ENCODE measurements at regions not wholly inside any gene's neighbourhood (a gene's known extent, or its start where the extent isn't known, plus 50 kb on each side); places are given as distances from the start of the nearest gene placed in this dataset.

DNA sequence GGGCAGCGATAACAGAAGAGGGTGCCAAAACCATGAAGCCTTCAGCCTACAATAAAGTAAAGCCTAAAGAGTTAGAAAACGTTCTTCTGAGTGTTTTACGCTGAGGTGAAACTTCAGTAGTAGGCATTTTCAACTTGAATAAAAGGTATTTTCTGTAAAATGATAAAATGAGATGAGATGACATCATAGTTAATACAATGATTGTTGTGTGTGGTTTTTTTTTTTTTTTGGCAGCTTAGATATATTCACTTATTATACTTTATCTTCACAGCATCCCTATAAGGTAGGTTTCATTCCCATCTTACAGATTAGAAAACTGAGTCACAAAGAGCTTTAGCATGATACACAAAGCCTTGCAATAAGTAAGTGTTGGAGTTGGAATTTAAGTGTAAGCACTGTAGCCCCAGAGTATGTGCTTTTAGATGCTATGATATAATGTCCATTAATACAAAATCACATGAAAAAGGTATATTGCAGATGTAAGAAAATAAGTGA is 291.9 kb upstream of the GRM7 start:
- no peaks in the 10 kb centered on the region for H3K27me3 ChIP-seq (ENCODE audit: control insufficient read depth in 2 of 2, insufficient read depth in 2 of 2, low read length in 2 of 2)

DNA sequence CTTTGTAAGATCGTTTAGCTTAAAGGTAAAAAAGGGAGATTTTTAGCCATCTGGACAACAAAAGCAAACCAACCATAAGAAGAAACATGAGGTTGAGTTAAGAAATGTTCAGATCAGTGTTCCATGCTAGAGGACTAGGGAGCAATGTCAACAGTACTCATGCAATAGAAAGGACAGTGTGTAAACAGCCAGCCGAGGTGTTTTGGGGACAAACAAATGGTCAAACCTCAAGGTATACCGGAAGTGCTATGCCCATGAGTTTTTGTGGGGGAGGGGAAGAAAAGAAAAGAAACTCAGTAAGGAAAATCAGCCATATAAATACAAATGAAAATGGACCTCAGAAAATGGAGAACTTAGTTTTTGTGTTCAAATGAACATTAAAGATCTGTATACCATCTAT is 289.5 kb upstream of the GRM7 start:
- TF ChIP-seq, protein P1, sequence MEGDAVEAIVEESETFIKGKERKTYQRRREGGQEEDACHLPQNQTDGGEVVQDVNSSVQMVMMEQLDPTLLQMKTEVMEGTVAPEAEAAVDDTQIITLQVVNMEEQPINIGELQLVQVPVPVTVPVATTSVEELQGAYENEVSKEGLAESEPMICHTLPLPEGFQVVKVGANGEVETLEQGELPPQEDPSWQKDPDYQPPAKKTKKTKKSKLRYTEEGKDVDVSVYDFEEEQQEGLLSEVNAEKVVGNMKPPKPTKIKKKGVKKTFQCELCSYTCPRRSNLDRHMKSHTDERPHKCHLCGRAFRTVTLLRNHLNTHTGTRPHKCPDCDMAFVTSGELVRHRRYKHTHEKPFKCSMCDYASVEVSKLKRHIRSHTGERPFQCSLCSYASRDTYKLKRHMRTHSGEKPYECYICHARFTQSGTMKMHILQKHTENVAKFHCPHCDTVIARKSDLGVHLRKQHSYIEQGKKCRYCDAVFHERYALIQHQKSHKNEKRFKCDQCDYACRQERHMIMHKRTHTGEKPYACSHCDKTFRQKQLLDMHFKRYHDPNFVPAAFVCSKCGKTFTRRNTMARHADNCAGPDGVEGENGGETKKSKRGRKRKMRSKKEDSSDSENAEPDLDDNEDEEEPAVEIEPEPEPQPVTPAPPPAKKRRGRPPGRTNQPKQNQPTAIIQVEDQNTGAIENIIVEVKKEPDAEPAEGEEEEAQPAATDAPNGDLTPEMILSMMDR (IDR thresholded peaks at IDR 0.05) = no peak
- Mint-ChIP-seq H3K9me3 (peaks cover 3 to 17% (median 6%) of the 10 kb centered on the region in 7 donors), H3K4me1 (no peaks in the 10 kb centered on the region), H3K36me3 (no peaks in the 10 kb centered on the region), H3K27me3 (ENCODE audit: low read depth in 3 of 3) (no peaks in the 10 kb centered on the region), H3K4me3 (no peak overlapping the region), H3K27ac (no peak overlapping the region)
- DNase-seq = no peak
- no peak overlapping the region for H3K9ac ChIP-seq (ENCODE audit: insufficient read depth, low read length, poor library complexity, severe bottlenecking)
- no peak overlapping the region for H3K4me3 ChIP-seq (replicated peaks in 1 of 3; ENCODE audit: low read depth in 2 of 3, low read length in 3 of 3)
- H3K79me2 ChIP-seq (ENCODE audit: insufficient read depth, low read length) = no peaks in the 10 kb centered on the region
- no peaks in the 10 kb centered on the region for H3K27me3 ChIP-seq (ENCODE audit: control insufficient read depth in 2 of 2, insufficient read depth in 2 of 2, low read length in 2 of 2)
- peaks cover 5 to 7% of the 10 kb centered on the region in 2 donors for H3K9me3 ChIP-seq (replicated peaks in 1 of 2; ENCODE audit: control insufficient read depth in 1 of 2, insufficient read depth in 1 of 2, low read length in 2 of 2)
- no peaks in the 10 kb centered on the region for H4K20me1 ChIP-seq (ENCODE audit: insufficient read depth, low read length)
- H3K27ac ChIP-seq (ENCODE audit: low read depth in 1 of 2, low read length in 2 of 2) = no peak overlapping the region
- no peaks in the 10 kb centered on the region for H3K4me1 ChIP-seq (ENCODE audit: control insufficient read depth in 1 of 2, insufficient read depth in 2 of 2, low read length in 2 of 2)
- WGBS (ENCODE audit: insufficient coverage) = 67% methylated on average over 1 of the region's 3 CpGs
- intact Hi-C loops (cut with micrococcal nuclease) = no loop called here
- H3K36me3 ChIP-seq (replicated peaks in 1 of 2; ENCODE audit: control insufficient read depth in 1 of 2, insufficient read depth in 2 of 2, low read length in 2 of 2) = no peaks in the 10 kb centered on the region
- H2AFZ ChIP-seq (ENCODE audit: insufficient read depth, low read depth, low read length, poor library complexity, severe bottlenecking) = no peak overlapping the region
- no peak overlapping the region for H3K4me2 ChIP-seq (replicated peaks; ENCODE audit: extremely low read depth, low read length, poor library complexity, severe bottlenecking)

More for the DNA sequence above, 291.9 kb upstream of the GRM7 start:
- H3K9me3 ChIP-seq (replicated peaks in 1 of 2; ENCODE audit: control insufficient read depth in 1 of 2, insufficient read depth in 1 of 2, low read length in 2 of 2) = peaks cover 10 to 12% of the 10 kb centered on the region in 2 donors
- Mint-ChIP-seq H3K27ac (no peak overlapping the region), H3K4me1 (no peaks in the 10 kb centered on the region), H3K27me3 (ENCODE audit: low read depth in 3 of 3) (peaks cover 0 to 1% (median 0%) of the 10 kb centered on the region in 3 donors), H3K9me3 (peaks cover 2 to 13% (median 6%) of the 10 kb centered on the region in 7 donors), H3K36me3 (no peaks in the 10 kb centered on the region), H3K4me3 (no peak overlapping the region)
- H3K79me2 ChIP-seq (ENCODE audit: insufficient read depth, low read length) = no peaks in the 10 kb centered on the region
- H4K20me1 ChIP-seq (ENCODE audit: insufficient read depth, low read length) = no peaks in the 10 kb centered on the region
- TF ChIP-seq, protein P1 (IDR thresholded peaks at IDR 0.05) = no peak
- no peak overlapping the region for H3K4me3 ChIP-seq (replicated peaks in 1 of 3; ENCODE audit: low read depth in 2 of 3, low read length in 3 of 3)
- no peaks in the 10 kb centered on the region for H3K36me3 ChIP-seq (replicated peaks in 1 of 2; ENCODE audit: control insufficient read depth in 1 of 2, insufficient read depth in 2 of 2, low read length in 2 of 2)
- no peak overlapping the region for H3K4me2 ChIP-seq (replicated peaks; ENCODE audit: extremely low read depth, low read length, poor library complexity, severe bottlenecking)
- no peak overlapping the region for H3K9ac ChIP-seq (ENCODE audit: insufficient read depth, low read length, poor library complexity, severe bottlenecking)
- DNase-seq = no peak
- no peak overlapping the region for H3K27ac ChIP-seq (ENCODE audit: low read depth in 1 of 2, low read length in 2 of 2)
- H2AFZ ChIP-seq (ENCODE audit: insufficient read depth, low read depth, low read length, poor library complexity, severe bottlenecking) = no peak overlapping the region
- WGBS (ENCODE audit: insufficient coverage) = 80% methylated on average over 1 of the region's 3 CpGs
- intact Hi-C loops (cut with micrococcal nuclease) = no loop called here
- H3K4me1 ChIP-seq (ENCODE audit: control insufficient read depth in 1 of 2, insufficient read depth in 2 of 2, low read length in 2 of 2) = no peaks in the 10 kb centered on the region
